GM18868 (cell line): ENCODE measurements at regions not wholly inside any gene's neighbourhood (a gene's known extent, or its start where the extent isn't known, plus 50 kb on each side); places are given as distances from the start of the nearest gene placed in this dataset.

Experiments used
- ATAC-seq: cut with Tn5 transposase; IDR thresholded peaks from one replicate; pipeline ENCODE4 v1.9.1; 2021; ENCODE audit warnings: mild to moderate bottlenecking, moderate library complexity; ENCODE audit not compliant: unreplicated experiment

DNA sequence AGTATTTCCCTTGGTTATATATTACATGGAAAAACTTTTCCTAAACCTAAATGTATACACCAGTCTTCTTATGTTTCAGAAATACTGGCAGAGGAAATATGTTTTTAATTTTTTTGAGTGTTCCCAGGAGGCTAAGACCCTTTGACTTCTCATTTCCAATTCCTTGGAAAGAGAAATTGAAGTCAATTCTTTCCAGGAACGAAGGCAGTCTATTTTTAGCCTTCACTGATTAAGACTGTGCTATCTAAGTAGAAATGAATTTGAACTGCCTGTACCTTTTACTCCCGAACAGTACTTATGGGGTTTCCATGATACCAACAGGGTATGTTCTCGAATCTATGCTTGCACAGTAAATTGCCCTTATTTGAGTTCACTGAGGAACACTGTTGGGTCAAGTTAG, 340.3 kb upstream of the CD180 start:
- ATAC-seq, result no peak

DNA sequence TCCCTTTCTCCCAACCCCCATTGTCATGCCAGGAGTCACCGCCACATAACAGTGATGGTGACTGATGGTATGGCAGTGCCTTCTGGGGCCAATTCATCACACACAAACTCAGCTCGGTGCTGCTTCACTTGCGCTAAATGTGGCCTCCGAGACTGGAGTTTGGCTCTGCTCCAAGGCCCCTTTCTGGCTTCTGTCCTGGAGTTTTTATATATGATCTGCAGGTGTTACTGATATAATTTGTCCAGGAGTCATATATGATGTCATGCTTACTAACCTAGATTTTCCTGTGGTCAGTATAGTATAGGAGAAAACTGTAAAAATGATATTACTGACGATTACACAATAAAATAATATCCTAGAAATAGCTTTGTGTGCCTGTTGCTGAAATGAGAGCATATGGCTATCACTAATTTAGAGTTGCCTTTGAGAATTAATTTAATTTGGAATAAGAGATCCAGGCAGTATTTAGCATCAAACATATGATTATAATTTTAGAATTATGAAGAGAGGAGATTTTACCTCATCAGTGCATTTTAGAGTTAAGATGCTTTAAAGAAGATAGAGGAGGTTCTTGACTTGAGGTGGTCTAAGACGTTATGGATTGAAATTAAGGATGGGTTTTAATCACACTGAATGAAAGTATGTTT, 334.1 kb upstream of the CD180 start:
- no peak for ATAC-seq

DNA sequence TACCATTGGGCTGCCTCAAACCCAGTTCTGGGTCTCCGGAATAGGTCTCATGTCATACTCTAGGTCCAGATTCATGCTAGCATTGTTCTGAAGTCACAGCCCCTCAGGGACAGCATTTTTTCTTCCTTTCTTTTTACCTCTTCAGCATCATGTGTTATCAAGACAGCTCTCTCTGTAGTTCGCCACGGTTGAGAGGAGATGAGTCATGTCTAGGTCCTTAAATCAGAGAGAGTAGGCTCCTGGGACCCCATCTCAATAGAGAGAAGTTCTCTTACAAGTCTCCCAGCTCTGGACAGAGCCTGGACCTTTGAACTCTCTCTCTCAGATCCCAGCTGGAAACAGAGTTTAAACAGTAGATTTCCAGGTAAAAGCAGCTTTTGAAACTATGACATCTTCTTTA, 332.4 kb upstream of the CD180 start:
- peak; percentile 89 for ATAC-seq

DNA sequence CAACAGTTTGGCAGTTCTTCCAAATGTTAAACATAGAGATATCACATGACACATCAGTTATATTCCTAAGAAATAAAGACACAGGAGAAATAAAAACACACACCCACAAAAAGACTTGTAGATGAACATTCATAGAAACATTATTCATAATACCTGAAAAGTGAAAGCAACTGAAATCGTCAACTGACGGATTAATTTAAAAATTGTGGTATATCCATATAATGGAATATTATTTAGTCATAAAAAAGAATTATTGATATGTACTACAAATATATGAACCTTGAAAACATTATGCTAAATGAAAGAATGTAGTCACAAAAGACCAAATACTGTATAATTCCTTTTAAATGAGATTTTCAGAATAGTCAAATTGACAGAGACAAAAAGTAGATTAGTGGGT, 330.2 kb upstream of the CD180 start:
- ATAC-seq, result no peak

DNA sequence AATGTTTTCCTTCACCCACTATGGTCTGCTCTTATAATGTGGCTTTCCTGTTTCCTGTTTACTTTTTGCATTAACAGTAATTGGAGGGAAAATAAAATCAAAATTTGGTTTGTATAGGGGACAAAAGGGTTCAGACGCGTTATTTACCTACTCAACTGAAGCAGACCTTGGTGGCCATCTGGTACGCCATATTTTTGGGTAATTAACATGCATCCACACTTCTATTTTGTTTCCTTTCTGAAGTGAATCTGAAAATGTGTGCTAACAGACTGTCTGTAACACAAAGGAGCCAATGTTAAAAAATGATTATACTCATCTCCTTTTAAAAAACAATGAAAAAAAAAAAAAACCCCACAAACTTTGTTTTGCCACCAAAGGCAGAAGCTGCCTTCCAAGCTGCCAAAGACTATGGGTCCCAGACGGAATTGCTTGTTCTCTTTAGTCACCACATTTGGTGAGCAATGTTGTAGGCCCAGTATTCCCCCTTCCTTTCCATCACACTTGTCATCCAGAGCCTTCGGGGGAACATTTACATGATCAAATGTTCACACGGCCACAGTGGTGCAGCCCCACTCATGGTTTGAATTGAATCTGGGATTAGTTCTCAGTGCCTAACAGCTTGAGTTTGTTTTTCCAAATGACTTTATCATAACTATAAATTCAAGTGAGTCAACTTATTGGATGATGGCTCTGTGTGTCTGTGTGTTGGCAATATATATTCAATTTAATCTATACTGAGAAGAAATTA, 323.7 kb upstream of the CD180 start:
- ATAC-seq, result no peak

DNA sequence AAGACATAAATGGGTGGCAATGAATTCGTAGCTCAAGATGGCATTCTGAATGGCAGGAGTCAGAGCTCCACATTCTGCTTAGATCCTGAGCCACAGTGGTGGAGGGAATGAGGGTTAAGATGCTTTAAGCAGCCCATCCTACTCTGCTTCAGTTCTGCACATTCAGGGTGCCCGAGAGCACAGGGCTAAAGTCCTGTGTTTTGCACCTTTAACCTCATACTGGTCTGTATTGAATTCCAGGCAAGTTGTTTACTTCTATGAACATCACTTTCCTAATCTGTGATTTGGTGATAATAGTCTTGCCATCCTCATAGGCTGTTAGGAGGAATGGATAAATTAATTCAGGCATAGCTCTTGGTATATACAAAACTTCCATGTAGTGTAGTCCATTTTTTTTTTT, 321.6 kb upstream of the CD180 start:
- no peak for ATAC-seq

DNA sequence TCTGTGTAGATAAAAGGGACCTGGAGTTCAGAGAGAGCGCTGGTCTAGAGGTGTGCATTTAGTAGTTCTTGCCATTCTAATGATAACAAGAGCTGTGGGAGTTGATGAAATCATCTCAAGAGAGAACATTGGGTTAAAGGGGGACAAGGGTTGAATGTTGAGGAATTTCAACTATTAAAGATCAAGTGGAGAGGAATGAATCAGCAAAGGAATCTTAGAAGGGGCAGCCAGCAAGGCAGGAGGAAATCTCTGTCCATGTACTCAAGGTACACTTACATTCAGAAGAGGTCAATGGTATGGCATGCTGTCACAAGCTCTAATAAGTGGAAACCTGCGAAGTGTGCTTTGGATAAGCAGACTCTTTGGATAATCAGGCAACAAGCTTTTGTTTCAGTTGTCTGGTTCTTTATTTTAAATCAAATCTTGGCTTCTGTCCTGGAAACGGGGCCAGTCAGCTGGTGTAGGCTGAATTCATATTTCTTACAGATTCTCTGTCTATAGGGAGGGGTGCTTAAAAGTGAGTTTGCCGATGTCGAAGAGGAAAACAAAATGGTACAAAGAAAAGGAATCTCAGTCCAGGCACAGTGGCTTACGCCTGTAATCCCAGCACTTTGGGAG, 320.5 kb upstream of the CD180 start:
- ATAC-seq, result no peak

DNA sequence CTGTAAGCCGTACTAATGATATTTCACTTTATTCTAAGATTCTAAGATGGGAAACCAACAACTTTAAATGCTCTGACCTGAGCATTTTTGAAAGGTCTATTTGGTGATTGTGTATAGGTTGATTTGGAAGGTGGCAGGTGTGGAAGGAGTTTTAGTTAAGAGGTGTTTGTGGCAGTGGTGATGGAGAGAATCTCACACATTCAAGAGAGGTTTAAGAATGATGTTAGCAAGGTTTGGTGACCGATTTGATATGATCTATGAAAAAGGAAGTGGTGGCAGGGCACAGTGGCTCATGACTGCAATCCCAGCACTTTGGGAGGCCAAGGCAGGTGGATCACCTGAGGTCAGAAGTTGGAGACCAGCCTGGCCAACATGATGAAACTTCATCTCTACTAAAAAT, 319.2 kb upstream of the CD180 start:
- no peak for ATAC-seq

DNA sequence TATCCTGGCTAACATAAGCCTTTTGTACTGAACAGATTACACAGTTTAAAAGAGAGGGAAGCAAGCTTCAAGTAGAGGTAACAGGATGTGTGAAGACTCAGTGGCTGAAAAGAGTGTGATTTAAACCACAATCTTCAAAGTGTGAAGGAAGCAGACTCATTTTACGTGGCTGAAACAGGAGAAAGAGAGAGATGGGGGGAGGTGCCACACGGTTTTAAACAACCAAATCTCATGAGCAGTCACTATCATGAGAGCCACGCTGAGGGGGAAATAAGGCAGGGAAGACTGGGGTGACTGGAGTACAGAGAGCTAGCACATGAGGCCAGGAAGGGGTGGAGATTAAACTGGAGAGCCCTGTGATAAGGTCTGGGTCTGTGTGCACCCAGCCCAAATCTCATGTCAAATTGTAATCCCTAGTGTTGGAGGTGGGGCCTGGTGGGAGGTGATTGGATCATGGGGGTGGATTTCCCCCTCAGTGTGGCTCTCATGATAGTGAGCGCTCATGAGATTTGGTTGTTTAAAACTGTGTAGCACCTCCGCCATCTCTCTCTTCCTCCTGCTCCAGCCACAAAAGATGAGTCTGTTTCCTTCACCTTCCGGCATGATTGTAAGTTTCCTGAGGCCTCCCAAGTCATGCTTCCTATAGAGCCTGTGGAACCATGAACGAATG, 318.6 kb upstream of the CD180 start:
- no peak for ATAC-seq

DNA sequence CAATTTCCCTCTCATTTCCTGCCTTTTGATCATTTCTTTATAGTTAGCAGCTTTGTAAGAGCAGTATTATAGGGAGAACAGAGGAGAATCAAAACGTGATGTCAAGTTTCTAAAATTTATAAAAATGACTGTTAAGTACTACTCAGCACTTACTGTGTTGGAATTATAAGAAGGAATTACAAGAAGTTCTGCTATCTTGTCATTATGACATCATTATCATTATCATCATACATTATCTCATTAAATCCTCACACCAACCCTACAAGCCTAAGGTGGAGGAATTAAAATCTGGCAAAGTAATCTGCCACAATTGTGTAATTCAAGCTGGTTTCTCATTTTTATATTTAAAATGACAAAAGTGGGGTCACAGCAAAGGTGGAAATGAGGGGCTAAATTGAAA, 316.2 kb upstream of the CD180 start:
- no peak for ATAC-seq

DNA sequence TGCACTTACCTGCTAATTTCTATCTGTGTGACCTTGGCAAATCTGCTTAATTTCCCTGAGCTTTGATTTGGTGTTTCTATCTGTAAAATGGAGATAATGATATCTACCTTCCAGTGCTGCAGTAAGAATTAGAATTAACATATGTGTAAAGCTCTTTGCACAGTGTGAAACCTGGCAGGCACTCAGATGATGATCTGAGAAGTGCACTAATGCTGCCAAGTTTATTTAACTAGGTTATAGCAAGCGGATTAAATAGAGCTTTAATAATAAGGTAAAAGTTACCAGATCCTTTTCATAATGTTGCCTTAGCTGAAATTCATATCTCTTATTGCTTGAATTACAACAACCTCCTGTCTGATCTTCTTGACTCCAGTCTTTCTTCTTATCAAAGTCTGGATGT, 315.3 kb upstream of the CD180 start:
- ATAC-seq, result no peak

DNA sequence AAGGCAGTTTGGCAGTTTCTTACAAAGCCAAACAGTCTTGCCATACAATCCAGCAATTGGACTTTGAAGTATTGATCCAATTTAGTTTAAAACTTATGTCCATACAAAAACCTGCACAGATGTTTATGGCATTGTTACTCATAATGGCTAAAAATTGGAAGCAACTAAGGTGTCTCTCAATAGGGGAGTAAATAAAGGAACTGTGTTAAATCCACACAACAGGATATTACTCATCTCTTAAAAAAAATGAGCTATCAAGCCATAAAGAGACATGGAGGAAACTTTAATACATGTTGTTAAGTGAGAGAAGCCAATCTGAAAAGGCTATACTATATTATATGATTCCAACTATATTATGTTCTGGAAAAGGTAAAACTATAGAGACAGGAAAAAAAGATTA, 313.6 kb upstream of the CD180 start:
- ATAC-seq, result no peak

DNA sequence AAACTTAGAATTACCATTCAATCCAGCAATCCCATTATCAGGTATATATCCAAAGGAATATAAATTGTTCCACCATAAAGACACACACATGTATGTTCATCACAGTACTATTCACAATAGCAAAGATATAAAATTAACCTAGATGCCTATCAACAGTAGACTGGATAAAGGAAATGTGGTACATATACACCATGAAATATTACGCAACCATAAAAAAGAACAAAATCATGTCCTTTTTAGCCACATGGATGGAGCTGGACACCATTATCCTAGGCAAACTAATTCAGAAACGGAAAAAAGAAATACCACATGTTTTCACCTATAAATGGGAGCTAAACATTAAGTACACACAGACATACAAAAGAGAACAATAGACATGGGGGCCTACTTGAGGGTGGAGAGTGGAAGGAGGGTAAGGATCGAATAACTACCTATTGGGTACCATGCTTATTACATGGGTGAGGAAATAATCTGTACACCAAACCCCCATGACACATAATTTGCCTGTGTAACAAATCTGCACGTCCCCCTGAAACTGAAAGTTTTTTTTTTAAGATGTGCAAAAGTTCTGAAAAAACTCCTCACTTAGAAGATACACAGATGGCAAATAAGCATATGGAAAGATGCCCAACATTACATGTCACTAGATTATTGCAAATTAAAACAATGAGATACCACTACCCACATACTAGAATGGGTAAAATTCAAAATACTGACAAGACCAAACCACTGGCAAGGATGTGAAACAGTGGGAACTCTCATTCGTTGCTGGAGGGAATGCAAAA, 313.0 kb upstream of the CD180 start:
- no peak for ATAC-seq

DNA sequence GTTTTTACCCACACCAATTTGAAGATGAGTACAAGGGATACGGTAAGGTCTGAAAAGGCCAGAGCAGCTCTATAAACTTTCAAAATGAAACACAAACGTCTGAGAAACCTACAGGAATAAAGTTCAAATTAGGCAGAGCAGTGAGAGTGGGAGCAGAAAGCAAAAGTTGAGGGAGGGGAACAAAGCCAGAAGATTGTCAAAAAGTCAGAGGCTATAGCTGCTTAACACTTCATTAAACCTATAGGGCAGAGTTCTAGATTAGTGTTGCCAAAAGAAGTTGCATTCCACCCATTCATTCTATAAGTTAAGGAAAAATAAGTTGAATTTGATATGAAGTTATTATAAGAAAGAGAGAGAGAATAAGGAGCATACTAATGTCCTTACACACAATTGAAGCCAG, 309.6 kb upstream of the CD180 start:
- ATAC-seq, result no peak

DNA sequence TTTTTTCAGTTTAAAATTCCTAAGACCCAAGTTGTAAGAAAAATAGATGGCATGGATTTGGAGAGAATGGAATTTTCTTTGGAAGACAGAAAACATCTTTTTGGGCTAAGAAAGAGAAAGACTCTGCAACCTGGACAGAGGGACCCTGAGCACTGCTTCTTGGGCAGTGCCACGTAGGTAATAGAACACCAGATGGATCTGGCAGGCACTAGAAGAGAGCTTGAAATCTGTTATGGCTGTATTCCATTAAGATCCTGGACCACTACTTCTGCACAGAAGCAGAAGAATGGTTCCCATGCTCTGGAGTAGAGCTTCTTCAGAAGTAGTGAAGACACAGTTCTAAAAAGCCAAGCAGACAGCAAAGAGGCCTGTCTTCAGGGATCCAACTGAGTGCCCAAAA, 306.4 kb upstream of the CD180 start:
- no peak for ATAC-seq

DNA sequence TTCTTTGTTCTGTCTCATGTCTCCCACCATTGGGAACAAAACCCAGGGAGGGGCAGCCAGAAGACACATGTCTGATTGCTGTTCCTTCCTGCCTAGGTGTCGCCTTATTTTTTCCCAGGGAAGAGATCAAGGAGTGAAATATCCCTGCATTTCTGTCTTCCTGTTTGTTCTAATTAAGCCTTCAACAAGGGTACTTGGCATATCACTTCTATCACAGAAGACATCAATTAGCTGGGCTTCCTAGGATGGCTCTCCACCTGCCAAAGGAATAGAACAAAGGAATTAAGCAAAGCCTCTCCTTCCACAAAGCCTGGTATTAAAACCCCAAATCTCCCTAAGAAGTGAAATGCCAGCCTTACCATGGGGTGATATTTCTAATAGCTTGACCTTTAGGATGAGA, 299.5 kb upstream of the CD180 start:
- no peak for ATAC-seq

DNA sequence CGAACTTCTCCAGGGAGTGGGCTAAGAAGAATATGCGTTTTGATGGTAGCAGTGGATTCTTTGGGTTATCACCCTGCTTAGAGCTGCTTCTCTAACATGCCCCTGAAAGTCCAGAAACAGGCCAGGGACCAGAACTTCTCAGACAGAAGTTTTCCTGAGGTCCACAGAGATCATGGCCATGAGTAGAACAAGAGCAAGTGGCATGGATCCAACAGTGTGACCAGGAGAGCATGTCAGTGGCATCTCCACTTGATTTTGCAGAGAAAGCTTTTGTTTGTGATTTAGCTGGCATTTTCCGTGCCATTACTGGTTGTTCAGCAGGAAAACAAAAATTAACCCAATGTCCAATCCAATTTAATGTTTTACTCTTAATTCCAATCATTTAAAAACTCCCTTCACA, 298.5 kb upstream of the CD180 start:
- no peak for ATAC-seq

DNA sequence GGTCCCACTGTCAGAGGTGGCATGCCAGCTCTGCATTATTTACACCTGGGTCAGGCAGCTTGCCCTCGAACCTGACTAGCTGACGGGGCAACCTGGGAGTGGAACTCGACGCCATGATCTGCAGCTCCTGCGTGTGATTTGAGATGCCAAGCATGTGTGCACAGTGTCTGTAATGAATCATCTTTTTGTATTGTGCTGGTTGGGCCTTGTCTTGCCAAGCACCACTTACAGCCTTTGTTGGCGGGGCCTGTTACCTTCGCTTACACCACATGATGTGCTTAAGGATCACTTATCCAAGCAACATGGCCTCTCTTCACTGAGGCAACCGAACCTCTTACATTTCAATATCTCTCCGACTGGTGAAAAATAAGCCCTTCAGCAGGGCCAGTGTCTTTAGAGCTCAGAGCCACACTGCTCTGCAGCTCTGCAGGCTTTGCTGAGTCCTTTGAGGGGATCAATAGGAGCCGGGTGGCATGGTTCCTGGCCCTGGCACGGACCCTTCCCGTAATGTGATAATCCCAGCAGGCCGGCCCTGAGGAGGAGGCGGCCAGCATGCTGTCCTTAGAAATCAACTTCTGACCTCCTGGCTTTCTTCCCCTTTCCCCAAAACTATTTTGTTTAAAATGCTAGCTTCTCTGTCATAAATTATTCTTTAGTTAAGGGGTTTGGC, 297.7 kb upstream of the CD180 start:
- no peak for ATAC-seq

DNA sequence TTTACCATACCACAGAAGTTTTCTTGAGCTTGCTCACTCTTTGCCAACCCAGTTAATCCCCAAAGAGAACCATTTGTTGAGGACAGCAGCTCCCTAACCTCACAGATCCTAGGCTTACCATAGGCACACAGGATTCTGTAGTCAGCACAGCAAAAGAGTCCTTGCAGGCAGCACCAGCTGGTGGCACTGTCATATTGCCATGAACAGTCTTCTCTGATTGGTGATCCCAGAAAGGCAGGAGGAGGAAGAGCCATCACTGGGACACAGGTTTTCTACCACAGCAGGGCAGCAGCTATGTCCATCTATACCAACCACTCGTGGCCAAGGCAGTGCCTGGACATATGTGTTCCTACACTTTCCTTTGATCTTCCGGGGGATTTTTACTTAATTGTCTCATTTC, 297.1 kb upstream of the CD180 start:
- no peak for ATAC-seq

DNA sequence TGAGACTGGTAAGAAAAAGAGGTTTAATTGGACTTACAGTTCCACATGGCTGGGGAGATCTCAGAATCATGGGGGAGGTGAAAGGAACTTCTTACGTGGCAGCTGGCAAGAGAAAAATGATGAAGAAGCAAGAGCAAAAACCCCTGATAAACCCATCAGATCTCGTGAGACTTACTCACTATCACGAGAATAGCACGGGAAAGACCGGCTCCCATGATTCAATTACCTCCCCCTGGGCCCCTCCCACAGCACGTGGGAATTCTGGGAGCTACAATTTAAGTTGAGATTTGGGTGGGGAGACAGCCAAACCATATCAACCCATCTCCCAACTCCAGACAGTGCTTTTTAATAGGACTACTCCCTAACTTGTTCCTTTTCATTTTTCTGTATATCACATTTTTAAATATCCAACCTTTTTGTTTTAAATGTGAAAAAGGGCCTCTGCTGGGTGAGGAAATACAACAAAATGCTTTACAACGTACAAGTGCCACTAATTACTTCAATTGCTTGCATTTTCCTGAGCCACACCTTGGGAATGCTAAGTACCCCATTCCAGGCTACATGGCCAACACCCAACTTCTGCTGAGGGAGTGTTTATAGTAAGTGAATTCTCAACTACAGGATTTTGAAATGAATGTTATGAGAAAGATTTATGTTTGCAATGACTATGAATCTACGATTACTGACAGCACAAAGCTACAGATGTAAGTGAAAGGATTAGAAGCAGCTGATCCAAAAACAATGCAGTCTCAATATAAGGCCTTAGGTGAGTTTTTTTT, 294.1 kb upstream of the CD180 start:
- no peak for ATAC-seq
